HG02798 (cell line): ENCODE measurements at regions not wholly inside any gene's neighbourhood (a gene's known extent, or its start where the extent isn't known, plus 50 kb on each side); places are given as distances from the start of the nearest gene placed in this dataset.
"Not testable (repeated sequence)": the region's sequence is repeated elsewhere in the genome, so short reads cannot be mapped to it uniquely, and the experiment has no call there.

ENCODE experiments used
- ATAC-seq: cut with Tn5 transposase; IDR thresholded peaks from one replicate; pipeline ENCODE4 v1.9.1; 2021; ENCODE audit warnings: mild to moderate bottlenecking; ENCODE audit not compliant: unreplicated experiment, poor library complexity

DNA sequence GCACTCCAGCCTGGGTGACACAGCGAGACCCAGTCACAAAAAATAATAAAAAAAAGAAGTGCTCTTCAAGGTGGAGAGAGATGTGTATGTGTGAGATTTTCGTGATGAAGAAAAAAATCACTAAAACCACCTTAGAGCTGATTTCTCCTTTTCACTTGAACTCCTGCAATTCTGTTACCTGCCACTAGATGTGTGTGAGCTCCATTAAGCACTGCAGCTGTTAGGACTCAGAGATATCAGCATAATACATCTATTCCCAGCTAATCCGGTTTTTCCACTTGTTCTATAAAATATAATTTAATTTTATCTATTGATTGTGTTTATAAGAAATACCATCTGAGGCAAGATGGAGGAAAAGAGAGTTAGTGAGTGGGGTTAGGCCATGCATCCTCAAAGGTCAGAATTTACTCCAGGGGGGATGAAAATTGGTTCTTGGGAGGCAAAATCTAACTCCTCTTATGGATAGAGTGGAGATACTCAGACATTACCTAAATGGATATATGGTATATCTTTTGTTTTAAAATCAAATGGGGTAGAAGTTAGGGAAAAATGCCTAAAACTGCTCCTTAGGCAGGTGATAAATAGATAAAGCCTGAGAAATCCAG is 152.7 kb downstream of the IL20RB start:
- peak; percentile 72 for ATAC-seq

DNA sequence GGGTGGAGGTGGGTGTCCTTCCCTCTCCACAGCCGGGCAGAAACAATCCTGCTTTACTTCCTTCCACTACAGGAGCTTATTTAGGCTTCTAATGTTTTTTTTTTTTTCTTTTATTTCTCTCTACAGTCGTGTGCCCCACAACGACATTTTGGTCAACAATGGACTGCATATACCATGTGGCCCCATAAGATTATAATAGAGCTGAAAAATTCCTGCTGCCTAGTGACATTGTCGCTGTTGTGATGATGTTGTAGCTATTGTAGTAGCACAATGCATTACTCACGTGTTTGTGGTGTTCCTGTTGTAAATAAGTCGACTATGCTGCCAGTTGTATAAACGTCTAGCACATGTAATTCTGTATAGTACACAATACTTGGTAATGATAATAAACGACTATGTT is 153.7 kb downstream of the IL20RB start:
- ATAC-seq: no peak

DNA sequence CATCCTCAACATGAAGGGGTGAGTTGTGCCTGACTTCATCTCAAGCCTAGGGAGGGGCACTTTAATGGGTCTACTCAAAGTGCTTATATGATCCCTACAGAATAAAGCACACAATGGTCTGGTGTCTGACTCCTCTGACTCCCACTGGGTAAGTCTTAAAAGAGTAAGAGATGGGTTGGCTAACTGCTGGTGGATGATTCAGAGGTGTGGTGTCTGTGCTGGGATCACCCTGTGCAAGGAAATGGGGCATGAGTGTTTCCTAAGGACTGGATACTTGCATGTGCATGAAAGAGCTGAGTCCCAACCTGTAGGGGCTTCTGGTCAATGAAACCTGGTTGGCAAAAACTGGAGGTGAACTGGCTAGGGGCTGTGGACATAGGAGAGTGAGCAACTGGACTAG is 158.8 kb downstream of the IL20RB start:
- ATAC-seq: no peak

DNA sequence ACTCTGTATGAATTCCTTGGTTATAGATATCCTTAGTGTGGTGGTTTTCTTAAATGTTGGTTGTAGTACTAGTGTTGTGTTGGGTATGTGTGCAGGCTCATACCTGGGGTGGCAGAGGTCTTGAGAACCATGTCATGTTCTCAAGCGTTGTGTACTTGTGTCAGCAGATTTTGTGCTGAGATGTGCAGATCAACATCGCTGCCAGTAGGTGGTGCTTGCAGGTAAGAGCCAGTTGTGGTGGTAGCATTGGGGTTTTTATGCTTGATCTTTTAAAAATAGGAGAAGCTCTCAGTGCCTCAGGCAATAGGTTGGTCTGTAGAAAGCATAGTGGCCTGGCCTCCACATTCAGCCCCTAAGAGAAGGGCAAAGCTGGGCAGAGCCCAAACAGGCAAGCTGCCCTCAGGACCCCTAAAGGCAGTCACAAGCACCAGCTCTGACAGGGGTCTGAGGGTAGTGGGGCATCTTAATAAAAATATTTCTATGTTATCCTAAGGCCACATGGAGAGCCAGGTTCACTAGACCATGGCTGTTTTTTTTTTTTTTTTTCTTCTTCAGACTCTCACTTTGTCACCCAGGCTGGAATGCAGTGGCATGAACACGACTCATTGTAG is 164.0 kb downstream of the IL20RB start:
- ATAC-seq: peak; percentile 71

- no peak for ATAC-seq
Measured at GRCh38 chr3:137131081-137131480, 173.3 kb downstream of the IL20RB start.

GRCh38 chr3:137134431-137134830 is 176.6 kb downstream of the IL20RB start:
- no peak for ATAC-seq

DNA sequence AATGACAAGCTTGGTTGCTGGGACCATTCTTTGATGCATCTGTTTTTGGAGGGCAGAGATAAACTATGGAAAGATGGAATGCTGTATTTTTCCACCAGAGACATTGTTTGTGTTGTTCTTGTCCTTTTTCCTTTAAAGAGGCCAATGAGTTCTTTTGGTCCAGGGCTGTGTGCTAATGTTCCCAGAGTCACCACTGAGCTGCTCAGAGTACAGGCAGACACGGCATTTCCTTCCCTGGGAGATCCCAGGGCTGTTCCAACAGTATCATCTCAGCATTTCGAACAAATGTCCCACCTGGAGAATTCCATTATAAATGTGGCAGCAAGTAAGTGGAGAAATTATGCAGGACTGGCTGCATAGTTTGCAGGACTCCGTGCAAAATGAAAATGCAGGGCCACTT is 190.6 kb downstream of the IL20RB start:
- no peak for ATAC-seq

DNA sequence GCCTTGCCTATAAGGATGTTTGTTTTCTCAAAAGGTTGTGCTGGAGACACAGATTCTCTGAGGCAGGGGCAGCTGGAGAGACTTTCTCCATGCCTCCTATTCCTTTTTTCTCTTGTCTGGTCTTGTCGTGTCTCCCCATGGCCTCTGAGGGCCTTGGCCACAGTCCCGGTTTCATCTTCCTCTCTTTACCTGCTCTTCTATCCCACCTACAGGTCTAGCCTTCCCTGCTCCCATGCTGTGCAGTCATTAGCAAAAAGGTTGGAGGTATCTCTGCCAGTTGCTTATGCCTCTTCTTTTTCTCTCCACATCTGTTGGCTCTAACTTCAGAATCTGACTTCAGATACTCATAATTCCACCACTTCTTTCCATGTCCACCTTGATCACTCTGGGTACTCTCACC is 191.1 kb downstream of the IL20RB start:
- ATAC-seq: no peak

GRCh38 chr3:137150825-137151224 is 193.0 kb downstream of the IL20RB start:
- no peak for ATAC-seq

DNA sequence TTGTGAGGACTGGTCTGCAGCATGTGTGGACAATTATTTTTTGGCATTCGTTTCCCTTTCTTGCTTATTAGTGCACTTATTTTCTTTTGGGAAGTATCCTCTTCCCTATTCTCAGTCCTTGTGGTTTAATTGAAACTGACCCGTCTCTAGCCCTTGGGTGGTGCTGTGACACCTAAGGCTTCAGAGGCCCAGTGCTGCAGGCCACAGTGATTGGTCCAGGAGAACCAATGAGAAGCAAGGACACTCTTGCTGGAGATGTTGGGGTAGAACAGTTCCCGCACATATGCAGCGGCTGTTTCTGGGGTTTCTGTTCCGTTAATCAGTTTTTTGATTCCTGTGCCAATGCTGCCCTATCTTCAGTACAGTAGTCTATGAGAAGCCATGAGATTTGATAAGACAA is 195.3 kb downstream of the IL20RB start:
- not testable (repeated sequence) for ATAC-seq

- peak; percentile 35 for ATAC-seq
Measured at GRCh38 chr3:137163241-137163871, 205.6 kb downstream of the IL20RB start.

DNA sequence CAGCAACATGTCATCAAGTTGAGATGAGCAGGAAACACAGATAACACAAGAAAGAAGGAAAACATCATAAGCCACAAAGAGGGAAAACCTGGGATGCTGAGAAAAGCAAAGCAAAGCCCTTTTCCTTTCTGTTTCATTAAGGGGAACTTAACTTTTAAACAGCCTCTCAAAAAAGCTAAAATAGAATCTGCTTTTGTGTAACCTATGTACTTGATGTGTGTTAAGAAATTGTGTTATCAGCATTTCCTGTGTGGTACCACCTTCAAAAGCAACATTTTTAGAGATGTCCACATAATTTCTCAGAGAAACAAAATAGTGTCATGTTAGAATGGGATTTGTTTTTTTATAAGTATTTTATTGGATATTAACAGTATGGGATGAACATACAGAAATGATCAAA is 206.2 kb downstream of the IL20RB start:
- ATAC-seq: no peak

GRCh38 chr3:137165117-137165806 is 207.5 kb downstream of the IL20RB start:
- no peak for ATAC-seq

DNA sequence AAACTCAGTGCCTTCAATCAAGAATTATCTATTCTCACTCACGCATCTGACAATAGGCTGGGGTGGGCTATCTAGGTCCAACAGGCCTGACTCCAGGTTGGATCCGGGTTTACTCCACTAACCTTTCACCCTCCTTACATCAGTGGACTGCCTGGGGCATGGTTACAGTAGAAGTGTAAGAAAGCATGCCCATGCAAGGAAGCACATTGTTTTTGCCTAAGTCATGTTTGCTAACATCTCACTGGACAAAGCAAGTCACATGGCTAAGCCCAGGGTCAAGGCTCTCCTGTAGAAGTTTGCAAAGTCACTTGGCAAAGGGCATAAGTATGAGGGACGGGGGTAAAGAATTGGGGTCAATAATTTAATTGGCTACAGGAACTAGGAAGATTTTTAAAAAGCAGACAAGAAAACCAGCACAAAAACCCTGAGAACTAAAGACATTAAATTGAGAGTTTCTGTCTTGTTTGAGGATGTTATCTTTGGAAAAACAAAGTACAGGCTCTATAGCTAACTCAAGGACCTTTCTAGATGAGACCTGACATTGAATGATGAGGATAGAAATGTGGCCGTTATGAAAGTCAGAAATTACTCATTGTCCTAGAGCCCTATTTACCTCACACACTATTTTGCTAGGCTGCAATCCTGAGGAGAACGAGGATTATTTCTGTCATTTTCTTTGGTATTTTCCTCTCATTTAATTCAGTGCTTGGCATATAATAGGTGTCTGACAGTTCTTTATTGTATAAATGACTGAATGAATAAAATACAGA is 214.2 kb downstream of the IL20RB start:
- peak; percentile 39 for ATAC-seq

- no peak for ATAC-seq
Measured at GRCh38 chr3:137172728-137173127, 214.9 kb downstream of the IL20RB start.

DNA sequence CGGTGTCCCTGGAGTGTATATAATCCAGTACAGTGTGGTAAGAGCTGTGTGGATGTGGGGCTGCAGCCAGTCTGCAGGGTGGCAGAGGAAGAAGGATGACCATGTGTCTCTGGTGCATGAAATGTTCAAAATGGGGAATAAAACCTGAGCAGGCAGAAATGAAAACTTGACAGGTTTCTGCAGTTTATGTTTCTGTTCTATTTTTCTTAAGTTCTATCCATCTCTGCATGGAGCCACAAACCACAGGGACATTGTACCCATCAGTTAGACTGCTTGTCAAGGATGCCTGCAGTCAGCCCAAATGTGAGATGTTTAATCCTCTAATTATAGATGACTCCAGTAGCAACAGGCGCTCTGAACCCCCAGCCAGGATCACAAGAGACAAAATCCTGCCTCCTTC is 216.7 kb downstream of the IL20RB start:
- ATAC-seq: no peak

DNA sequence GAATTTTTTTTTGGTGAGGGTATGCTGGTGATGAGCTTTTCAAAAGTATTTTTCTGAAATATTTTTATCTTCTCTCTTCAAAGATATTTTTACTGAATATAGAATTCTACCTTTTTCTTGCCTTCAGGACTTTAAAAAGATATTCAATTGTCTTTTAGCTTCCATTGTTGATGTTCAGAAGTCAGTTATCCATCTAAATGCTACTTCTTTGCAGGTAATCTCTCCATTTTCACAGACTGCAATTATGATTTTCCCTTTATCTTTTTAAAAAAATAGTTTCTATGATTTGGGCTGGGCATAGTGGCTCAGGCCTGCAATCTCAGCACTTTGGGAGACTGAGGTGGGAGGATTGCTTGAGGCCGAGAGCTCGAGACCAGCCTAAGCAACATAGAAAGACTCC is 222.4 kb downstream of the IL20RB start:
- ATAC-seq: no peak

- no peak for ATAC-seq
Measured at GRCh38 chr3:137191133-137191923, 233.5 kb downstream of the IL20RB start.

DNA sequence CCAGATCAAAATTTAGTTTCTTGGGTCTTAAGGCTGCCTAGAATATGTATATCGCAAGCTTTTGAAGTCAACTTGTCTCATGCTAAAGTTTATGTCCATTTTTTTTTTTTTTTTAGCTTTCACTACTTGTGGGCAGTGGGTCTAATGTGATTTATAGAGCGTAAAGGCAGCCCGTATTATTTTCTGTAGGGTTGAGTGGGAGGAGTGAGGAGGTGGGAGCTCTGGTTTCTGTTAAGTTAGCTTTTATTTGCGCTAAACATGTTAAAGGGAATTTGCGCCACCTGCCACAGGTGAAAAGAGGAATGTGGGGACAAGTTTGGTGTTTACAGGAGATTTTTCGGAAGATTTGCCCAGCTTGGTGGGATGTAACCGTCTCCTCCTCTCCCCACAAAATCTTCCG is 234.2 kb downstream of the IL20RB start:
- no peak for ATAC-seq

DNA sequence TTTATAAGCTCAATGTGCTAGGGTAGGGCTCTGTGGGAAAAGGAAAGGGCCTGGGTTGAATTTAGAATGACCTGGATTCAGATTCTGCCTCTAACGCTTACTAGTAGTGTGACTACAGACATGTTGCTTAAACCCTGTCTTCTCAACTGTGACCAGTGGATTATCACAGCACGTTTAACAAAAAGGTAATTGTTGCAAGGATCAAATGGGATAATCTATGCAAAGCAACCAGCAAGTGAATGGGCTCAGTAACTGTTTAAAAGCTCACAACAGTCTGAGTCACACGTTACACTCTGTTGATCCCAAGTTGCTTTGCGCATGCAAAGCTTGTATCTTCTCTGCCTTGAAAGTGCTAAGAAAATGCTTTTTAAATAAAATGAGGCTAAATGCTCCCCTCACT is 236.5 kb downstream of the IL20RB start:
- no peak for ATAC-seq
